Erythroblast (primary cell): ENCODE measurements at regions not wholly inside any gene's neighbourhood (a gene's known extent, or its start where the extent isn't known, plus 50 kb on each side); places are given as distances from the start of the nearest gene placed in this dataset.

Source experiments
- GATA1 ChIP-seq: IDR thresholded peaks from 2 replicates; pipeline ENCODE4 v1.6.1; 2011; ENCODE audit warnings: low read depth, mild to moderate bottlenecking, control low read depth, low read length, moderate library complexity
- POLR2A ChIP-seq: IDR thresholded peaks from 2 replicates; pipeline ENCODE4 v1.6.1; 2011; ENCODE audit warnings: mild to moderate bottlenecking, low read length

DNA sequence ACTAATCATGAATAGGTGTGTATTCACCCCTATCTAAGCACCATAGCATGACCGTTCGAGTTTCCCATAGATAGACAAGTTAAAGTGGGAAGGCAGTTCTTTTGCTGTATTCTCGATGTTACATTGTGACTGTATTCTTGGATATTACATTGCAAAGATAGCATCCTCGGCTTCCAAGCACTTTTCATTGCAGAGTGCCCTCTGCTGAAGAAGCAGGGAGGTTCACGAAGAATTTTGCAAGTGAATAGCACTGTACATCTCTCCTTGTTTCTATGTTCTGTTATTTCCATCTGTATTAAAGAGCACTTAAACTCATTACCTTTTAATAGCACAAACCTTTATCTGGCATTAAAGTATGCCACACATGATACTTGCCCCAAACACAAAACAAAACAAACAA, 426.7 kb upstream of the ARX start:
- TF ChIP-seq POLR2A (no peak), GATA1 (no peak)
